T-helper 2 cell treated with Interferon-gamma antibody and Interleukin-4, amounts not matched to agents 100 ng/mL and 5 ng/mL, for 36 hours (primary cell): ENCODE measurements at regions not wholly inside any gene's neighbourhood (a gene's known extent, or its start where the extent isn't known, plus 50 kb on each side); places are given as distances from the start of the nearest gene placed in this dataset.

Experiments
- intact Hi-C: fragments of 100-400 bp; cut with micrococcal nuclease; formaldehyde crosslinking; loops from one replicate; pipeline ENCODE4 v1.15.1; 2023

DNA sequence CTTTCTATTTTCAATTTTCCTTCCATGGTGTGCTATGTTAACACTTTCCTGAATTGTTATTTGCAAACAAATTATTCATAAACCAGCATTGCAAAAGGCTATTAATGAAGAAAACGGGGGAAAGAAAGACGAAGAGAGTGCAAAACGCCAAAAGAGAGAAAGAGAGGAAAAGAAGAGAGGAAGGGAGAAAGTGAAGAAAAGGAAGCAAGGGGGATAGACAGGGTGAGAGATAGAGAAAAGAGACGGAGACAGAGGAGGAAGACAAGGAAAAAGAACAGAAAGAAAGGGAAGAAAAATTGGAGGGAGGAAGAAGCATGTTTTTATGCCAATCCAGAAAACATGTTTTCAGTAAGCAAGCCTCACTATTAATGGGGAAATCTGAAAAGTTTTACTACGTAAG lies 310.6 kb downstream of the TFEC start:
- intact Hi-C loops = no loop called here

DNA sequence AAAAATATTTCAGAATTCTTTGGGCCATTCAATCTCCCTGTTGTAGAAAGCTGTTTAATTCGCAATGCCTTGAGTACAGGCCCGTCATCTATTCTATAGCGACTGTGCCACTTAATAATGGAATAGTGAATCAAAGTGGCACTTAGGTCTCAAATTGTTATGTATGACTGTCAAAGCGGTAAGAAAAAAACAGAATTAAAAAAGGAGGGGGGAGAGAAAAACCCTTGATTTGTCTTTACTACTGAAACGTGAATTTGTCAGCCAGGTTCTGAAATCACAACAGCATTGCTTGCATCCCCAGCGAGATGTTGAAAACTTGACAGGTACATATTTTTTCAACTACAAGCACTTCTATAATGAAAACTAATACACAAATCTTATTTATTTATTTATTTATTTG lies 320.9 kb downstream of the TFEC start:
- intact Hi-C loops = no loop called here

DNA sequence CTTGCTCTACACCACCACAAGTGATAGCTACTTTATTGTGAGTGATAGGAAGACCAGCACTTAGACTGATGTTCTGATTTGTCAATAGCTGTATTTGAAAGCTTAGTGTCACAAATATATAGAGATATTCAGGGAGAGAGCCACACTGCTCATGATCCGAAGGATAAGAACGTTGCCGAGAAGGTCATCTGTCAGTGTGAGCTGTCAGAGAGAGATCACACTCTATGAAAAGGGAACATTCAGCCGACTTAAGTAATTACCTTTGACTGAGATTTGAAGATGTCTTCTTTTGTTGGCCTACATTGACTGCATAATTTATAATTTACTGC lies 322.6 kb downstream of the TFEC start:
- intact Hi-C loops = no loop called here

DNA sequence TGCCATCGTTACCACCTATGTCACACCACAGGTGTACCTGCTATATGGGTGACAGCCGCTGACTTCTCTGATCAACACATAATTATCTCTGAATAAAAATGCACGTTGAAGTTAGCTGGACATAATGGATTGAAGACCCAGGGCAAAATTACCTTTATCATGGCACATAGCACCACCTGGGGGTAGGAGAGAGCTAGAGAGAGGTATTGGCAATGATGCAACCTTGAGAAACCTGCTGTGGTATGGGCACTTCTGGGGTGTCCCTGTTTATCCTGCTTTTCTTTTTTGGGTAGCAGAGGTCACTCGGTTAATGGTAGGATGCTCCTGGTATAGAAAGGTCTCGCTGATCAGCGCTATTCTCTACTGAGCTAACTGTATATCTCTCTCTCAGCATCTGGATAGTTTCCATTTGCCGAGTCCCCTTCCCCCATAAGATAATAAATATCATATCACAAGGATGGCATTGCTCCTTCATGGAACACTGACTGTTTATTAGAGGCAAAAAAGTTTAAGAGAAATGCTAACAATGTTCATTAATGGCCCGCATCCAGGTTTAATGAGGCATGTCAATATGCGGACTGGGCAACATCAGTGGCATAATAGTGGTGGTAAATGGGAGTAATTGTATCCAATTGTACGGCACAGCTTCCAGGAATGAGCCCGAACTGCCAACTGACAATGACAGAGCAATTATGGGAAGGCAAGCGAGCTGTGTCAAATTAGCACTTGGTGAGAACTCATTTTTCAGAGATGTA lies 323.1 kb downstream of the TFEC start:
- intact Hi-C loops = no loop called here

DNA sequence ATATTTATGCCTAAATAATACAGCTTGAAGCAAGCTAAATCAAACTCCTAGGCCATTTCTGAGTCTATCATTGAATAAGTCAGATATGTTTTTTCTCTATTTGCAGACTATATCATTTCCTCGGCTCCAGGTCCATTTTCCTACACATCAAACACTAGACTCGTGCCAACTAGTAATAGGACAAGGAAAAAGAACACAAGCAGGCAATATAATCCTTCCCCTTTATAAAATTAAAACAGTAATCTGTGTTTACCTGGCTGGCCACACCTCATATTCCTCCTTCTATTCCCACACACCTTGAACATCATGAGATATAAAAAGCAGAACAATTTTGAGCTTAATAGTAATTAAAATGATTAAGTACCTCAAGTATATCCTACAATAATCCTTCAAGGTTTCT lies 325.7 kb downstream of the TFEC start:
- intact Hi-C loops = no loop called here

DNA sequence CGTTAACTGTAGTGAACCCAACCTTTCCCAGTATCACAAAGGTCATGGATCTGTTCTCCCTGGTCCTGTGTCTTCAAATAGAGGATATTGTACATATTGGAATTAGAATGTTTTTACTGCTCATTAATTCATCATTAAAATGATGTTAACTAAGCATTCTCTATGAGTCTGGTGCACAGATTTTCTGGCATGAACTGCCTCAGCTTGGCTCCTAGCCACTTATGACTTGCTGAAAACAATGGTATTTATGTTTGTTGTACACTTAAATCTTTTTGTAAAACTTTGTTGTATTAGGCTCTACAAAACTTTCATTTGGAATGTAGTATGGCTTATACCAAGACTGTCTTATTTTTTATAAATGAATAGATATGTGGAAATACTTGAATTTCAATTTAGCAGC lies 329.4 kb downstream of the TFEC start:
- intact Hi-C loops = no loop called here

DNA sequence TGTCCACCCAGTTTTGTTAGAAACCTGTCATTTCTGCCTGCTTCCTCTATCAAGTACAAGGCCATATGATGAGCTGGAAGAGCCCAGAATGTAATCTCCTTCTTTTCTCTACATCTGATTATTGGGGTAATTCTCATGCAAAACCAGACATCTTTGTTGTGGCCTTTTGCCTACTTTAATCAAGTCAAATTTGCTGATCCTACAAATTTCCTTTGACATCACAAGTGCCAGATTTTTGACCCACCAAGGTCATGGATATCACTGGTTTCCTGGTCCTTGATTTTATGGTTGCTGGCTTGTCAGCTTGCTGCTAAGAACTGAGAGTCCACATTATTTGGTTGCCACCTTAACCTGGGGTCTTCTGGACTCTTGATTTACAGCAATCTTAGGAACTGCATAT lies 336.1 kb downstream of the TFEC start:
- intact Hi-C loops = no loop called here

DNA sequence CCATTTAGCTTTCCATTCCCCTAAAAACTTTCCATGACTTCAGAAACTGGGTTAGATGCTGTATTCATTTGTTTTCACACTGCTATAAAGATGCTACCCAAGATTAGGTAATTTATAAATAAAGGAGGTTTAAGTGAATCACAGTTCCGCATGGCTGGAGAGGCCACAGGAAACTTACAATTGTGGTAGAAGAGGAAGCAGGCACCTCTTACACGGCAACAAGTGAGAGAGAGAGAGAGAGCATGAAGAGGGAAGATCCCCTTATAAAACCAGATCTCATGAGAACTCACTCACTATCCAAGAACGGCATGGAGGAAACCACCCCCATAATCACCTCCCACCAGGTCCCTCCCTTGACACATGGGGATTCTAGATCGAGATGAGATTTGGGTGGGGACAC lies 336.8 kb downstream of the TFEC start:
- intact Hi-C loops = no loop called here

DNA sequence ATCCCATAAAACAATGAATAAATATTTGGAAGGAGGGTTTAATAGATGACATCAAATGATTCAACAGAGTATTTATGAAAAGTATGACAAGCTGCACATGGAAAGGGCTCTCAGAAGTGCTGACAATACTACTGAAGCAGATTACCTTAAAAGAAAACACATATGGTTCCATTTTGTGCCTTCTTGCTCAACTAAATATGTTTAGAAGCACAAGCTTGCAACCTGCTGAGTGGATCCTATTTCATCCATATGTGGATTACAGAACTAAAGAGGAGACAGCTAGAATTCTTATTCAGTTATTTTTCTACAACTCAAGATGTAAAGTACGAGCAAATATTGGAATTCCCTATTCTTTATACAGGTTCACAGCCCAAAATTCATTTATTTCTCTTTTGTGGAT lies 340.6 kb downstream of the TFEC start:
- intact Hi-C loops = loop anchor here (10.0 kb wide), 1 partner anchor 1605 kb away; no protein-coding TSS in a partner anchor

DNA sequence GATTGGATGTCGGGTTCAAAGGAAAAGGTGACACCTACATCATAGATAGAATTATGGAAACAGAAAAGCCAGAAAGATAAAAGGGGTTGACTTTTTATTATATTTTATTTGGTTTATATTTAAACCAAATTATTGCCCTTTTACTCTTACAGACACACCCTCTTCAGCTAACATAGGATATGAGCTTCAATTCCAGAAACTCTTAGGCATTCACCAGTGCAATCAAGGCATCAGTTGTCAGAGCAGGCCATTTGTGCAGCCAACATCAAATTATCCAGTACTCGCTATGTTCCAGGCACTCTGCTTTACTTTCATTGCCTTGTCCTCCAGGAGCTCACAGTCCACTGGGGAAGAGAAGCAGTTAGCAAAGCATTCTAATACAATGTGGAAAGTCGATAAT lies 347.5 kb downstream of the TFEC start:
- intact Hi-C loops = loop anchor here (10.0 kb wide), 1 partner anchor 1598 kb away; no protein-coding TSS in a partner anchor

DNA sequence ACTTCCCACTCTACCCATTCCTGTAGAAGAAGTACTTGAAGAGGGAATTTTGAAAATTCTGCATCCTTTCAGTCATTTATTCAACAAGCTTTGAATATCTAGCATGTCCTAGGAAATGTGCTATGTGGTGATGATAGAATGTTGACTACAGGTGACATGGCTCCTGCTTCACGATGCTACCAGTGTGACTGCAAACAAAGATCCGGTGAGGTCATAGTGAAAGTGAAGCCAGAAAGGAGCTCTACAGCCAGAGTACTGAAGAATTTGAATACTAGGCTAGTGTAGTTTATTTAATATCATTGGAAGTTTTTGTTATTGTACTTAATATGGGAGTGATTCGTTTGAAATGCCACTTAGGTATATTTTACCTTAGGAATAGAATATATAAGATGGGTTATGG lies 348.1 kb downstream of the TFEC start:
- intact Hi-C loops = loop anchor here (10.0 kb wide), 1 partner anchor 1598 kb away; no protein-coding TSS in a partner anchor

DNA sequence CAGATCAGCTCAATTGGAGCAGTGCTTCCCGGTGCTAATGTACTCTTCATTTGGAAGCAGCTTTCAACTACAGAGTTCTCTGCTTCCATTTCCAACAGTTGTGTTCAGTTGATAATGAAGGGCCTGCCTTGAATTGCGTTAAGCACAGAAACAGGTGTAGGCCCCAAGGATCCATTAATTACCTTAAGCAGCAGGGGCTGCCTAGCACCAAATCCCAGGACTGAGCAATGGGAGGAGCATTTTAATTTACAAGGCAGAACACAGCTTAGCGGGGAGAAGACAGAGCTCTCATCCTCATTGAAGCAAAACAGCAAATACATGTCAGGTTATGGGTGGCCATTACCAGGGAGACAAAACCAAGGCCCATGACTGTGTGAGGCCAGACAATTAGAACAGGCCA lies 349.6 kb downstream of the TFEC start:
- intact Hi-C loops = loop anchor here (2.0 to 10.0 kb wide), 2 partner anchors 1596 to 1654 kb away; no protein-coding TSS in a partner anchor

DNA sequence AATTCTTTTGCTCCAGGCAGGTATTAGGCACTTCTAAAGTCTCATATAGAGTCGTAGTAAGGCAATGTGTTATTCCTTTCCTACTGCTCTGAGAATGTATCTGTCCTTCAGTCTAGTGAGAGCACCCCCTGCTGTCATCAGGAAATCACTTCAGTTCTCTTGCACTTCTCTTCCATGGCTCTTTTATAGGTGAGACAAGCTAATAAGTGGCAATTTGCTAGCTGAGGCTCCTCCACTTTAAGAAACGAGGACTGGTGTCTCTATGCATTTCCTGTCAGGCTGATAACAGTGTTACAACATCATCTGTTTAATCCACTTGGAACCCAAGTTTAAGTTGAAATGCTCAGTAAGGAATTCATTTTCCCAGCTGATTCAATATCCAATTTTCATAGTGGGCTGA lies 350.6 kb downstream of the TFEC start:
- intact Hi-C loops = loop anchor here (2.0 to 10.0 kb wide), 2 partner anchors 1595 to 1653 kb away; no protein-coding TSS in a partner anchor

DNA sequence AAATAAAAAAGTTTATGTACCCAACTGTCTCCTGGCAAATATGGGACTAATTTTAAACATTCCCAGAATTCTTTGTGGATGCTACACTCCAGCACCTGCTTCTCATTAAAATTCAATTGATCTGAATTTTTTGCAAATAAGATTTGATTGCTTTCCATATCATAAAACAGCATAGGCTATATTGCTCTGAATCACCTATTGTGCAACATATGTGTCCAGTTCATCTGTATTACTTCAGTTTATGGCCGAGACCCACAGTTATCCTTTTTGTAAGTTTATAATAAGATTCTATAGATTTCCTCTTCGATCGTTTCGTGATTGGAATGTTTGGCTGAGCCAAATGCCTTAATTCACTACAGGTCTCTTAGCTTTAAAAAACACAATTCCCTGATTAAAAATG lies 351.1 kb downstream of the TFEC start:
- intact Hi-C loops = no loop called here

DNA sequence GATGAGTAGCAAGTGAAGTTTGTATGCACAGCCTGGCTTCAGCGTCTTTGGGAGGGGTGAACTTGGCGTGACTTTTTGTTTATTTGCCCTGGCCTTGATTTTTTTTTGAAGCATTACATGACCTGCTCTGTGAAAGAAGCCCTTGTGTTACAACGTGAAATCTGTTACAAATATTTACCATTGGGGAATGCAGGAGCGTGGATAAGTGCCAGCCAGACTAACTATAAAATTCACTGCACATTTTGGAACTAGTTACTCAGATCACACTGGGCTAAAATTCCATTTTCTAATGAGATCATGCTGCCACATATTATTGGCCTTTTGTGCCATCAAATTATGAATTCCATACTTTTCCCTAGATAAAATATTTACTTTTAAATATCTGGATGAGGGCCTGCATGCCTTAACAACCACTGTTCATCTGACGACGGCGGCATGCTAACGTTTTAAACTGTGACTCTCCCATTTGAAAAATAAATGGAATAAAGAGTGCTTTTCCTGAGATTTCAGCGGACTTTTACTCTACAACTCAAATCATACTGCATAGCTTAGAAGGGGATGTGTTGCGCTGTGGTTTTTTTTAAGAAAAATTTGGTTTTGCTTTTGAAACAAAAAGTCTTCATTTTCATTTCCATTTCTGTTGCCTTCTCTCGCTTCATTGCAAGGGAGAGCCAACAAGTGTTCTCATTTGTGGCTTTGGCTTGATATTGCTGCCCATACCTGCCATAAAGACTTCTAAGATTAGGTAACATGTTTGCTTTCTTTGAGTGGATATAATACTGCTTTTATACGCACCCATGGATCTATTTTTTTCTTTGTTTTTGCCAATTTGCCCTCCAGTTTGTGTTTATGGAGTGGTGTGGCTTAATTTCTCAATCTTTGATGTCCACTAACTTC lies 352.2 kb downstream of the TFEC start:
- intact Hi-C loops = no loop called here

DNA sequence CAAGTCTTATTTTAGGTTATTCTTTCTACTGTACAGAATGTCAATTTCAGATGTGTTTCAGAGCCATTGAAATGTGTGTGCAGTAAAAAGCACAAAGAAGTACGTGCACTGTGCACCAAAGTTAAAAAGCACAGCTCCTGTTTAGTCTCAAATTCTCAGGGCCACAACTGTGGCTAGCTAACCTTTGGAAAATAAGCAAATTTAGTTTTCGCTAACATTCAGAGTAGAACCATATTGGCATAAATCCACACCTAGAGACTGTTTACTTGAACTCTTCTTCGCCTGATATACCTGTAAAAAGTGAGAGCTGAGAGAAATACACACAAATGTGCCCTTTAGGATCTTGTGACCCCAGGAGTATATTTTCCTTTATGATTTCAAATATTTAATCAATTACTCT lies 353.9 kb downstream of the TFEC start:
- intact Hi-C loops = no loop called here

DNA sequence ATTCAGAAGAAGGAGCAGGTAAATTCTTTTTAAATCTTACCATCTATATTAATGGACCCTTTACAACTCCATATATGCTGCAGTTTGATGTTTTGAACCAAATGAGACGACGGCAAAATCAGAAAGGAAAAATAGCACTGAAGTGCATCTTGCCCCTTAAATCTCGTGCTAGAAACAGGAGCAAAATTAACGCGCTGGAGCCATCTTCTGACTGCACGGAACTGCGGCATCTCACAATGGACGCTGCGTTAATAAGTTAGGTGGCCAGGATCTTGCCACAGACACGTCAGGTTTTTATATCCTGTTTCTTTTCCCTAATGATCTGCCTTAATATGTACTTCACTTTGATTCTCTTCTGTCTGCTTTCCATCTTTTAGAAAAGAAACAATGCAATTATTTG lies 354.5 kb downstream of the TFEC start:
- intact Hi-C loops = no loop called here

DNA sequence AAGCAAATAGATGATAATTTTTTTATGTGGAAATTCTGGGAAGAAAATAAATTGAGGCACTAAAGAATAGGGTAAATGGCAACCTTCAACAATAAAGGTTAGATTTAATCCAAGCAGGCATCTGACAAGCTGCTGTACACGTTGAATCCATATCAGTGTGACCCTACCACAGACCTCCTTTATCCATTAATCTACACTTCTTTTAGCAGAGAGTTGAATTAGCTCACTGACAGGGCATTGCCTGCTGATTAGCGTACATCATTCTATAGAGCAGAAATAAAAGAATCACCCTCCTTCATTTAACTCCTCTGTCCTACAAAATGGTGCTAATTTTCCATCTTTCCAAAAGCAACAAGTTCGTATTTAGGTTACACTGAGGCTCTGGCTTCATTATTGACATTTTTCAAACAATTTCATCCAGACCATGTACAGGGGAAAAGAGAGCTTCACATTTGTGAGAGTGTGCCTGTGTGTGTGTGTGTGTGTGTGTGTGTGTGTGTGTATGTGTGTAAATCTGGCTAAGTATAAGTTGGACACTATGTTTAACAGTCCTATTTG lies 356.0 kb downstream of the TFEC start:
- intact Hi-C loops = no loop called here

DNA sequence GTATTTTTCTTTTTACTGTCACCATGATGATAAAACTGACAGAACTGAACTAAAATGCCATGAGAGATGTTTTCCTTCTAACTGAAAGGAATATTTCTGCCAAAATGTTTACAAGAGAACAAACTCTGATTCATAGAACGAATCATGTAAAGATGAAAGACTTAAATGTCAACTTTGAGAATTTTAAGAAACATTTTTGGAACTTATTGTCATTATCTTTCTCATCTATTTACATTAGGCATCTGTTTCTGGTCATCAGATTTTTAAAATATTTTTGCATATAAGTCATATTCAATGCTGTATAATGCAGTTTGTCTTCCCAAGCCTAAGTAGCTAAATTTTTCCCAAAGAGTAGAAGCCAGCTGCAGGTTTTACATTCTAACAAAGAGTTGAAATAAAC lies 358.5 kb downstream of the TFEC start:
- intact Hi-C loops = no loop called here

DNA sequence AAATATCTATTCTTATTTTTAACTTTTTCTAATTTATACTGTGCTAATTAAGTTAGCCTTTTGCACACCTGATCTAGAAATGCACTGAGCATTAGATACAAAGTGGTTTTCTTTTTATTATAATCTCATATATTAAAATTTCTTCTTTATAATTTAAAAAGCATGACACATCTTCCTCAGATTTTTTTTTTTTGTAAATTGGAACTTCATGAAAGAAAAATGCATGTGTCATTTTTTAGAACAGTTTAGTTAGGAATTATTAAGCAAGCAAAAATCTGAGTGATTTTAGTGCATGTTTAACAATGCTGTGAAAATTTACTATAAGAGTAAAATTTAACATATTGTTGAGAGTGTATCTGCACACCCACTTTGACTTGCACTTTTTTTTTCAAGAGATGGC lies 367.9 kb downstream of the TFEC start:
- intact Hi-C loops = no loop called here

DNA sequence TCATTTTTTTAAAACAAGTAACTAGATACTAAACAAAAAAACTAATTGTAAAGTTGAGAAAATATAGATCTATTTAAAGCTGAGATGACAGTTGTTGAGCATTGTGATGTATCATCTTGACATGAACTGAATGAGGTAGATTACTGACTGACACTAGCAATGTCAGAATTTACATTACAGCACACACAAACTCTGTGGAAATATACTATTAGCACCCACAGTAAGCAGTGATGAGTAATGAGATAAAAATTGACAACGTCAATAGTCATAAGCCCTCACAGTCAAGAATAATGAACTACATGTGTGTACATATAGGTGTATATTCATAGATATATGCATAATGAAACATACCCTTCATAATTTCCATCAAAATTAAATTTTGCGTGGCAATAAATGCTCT lies 368.4 kb downstream of the TFEC start:
- intact Hi-C loops = no loop called here

DNA sequence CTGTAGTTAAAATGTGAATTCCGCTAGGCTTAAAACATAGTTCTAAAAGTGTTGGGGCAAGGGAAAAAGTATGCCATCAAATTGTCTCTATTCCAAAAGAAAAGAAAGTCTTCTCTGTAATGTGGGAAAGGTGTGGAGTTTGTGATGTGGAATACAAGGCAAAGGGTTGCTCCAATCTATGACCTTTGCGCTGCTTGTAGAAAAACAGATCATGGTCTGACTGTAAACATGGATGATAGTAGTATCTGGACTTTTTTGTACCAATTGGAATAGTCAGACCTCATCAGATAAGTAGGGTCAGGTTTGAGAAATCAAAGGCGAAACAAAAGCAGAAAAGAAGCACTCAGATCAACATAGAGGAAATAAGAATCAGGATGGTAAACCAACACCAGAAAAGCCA lies 372.3 kb downstream of the TFEC start:
- intact Hi-C loops = no loop called here
